Esophagus mucosa (tissue), 1 donor: ENCODE measurements at regions not wholly inside any gene's neighbourhood (a gene's known extent, or its start where the extent isn't known, plus 50 kb on each side); places are given as distances from the start of the nearest gene placed in this dataset.
"Not testable (repeated sequence)": the region's sequence is repeated elsewhere in the genome, so short reads cannot be mapped to it uniquely, and the experiment has no call there.

Source experiments
- ATAC-seq: fragments of 200-7000 bp; cut with Tn5 transposase; one replicate; pipeline ENCODE4 v1.9.1; 2020
- donor health status: DM: yes; HTN: yes; CAD: no.

DNA sequence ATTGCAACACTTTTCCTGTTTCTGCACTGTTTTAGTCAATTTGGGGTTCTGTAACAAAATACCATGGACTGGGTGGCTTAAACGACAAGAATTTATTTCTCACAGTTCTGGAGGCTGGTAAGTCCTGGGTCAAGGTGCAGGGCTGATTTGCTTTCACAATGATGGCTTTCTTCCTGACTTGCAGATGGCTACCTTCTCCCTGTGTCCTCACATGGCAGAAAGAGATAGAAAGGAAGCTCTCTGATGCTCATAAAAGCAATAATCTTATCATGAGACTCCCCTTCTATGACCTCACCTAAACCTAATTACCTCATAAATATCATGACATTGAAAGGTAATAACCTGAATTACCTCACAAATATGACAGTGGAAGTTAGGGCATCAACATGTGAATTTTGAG lies 511.5 kb upstream of the CITED2 start:
- ATAC-seq = no peak

DNA sequence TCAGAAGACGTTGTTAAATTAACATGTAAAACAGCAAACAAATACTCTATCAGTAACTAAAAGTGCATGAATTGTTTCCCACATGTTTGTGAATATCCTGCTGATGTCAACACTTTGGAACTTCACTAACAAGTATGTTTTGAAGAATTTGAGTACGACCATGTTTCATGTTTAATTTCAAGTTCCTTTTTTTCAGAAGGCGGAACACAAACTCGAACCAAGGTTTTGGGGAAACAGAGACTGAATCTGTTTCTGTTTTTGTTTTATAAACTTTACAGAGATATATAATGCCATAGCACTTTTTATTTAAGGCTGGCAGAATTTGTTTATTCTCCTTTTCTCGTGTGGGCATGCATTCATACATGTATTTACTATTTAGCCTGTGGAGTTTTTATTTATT lies 509.3 kb upstream of the CITED2 start:
- no peak for ATAC-seq

DNA sequence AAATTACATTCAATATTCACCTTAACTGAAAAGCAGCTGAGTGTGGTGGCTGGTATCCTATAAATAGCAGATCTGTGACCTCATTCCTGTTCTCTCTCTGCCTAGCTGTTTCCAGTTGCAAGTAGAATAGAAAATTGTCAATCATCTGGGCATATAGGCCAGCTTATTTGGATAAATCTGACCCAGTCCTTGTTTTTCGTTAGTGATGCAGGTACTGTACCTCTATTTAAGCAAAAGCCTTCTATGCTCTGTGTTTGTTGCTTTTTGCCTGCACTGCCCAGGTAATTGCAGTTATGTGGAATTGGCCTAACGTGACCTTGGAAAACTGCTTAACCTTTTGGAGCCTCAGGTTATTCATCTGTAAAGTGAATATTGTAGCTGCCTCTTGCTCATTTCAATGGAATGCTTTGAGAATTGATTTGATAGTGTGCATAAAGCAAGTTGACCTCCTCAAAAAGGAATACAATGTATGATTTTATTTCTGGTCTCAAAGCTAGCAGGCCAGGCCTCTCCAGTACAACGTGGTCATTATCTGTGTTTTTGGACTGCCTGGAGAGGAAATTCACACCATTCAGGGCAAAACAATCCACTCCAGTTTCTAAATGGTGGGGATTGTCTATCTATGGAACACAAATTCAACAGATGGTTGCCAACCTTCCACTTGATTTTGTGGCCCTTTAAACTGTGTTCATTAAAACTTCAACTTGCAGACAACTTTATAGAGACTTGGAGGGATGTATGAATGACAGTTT lies 508.7 kb upstream of the CITED2 start:
- no peak for ATAC-seq

DNA sequence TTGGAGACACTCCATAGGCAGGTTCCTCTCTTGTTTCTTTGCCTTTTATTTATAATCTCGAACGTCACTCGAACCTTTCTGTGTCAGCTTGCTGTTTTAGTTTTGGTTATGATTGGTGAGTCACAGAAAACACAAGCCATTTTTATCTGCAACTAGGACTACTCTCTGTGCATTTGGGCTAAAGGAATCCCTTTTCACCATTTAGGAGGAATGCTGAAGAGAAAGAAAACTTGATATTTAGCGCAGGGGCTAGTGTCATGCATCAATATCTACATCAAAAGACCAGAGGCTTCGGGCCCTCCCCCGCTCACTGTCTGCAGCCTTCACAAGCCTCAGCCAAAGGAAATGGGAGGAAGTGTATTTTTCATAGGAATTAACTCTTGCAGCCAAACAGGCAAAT lies 507.8 kb upstream of the CITED2 start:
- ATAC-seq = no peak

DNA sequence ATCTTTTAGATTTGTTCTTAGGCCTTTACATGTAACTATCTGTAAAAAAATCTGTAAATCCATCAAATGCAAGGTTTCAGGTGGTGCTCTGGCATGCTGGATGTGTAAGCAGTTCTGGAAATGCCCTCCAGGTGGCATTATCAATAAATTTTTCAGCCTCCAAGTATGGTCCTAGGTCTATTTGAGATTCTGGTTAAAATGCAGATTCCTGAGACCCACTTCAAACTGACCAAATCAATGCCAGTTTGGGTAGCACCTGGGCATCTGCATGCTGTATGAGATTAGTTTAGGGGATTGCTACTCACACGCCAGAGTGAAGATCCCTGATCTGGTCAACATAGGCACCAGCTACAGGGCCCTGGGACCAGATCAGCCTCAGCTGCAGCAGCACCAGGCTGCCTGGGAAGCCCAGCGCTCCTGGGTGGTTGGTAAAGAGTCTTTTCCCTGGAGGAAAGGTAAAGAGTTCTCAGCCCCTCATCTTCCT lies 507.3 kb upstream of the CITED2 start:
- ATAC-seq = peak; percentile 10

DNA sequence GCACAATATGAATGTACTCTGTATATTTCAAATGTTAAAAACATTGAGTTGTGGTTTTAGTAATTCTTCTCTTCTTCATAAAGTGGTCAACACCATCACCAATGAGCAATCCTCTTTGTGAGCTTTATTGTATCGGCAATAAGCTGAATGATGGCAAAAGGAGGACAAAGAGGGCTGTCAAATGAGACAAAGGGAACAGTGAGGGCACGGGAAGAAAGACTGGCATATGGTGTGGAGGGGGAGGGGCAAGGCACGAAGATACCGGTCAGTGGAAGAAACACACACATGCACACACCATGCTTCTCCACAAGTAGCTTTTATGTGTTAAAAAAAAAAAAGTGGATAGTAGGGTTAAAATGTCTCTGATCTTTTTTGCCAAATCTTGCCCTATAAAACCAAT lies 506.8 kb upstream of the CITED2 start:
- ATAC-seq = no peak

DNA sequence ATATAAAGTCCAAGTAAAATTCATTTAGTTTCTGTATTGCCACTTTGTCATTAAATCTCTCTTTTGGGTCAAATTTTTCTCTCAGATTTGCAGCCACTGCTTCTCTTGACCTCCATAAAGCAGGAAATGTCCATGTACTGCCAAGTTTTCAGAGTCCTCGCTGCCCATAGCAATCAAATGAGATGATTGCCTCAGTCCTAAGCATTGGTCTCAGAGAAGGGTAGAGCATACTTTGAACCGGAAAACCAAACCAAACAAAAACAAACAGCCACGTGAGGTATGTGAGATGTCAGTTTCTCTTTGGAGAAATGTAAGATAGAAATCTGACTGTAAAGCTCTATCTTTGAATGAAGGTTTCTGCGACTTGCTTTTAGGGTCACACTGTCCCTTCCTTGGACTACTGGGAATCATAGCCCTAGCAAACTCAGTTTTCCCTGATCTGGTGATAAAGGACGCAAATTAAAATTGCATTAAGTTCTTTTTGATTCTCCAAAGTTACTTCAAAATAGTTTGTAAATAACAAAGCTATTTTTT lies 505.4 kb upstream of the CITED2 start:
- ATAC-seq = no peak

DNA sequence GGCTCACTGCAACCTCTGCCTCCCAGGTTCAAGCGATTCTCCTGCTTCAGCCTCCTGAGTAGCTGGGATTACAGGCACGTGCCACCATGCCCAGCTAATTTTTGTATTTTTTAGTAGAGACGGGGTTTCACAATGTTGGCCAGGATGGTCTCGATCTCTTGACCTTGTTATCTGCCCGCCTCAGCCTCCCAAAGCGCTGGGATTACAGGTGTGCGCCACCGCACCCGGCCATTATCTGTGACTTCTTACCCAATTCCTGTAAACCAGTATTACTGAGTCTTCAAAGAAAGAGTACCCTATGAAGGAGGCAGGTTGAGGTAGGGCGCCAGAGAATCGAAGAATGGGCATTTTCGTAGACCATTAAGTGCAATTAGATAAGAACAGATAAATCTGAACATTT lies 504.8 kb upstream of the CITED2 start:
- not testable (repeated sequence) for ATAC-seq

DNA sequence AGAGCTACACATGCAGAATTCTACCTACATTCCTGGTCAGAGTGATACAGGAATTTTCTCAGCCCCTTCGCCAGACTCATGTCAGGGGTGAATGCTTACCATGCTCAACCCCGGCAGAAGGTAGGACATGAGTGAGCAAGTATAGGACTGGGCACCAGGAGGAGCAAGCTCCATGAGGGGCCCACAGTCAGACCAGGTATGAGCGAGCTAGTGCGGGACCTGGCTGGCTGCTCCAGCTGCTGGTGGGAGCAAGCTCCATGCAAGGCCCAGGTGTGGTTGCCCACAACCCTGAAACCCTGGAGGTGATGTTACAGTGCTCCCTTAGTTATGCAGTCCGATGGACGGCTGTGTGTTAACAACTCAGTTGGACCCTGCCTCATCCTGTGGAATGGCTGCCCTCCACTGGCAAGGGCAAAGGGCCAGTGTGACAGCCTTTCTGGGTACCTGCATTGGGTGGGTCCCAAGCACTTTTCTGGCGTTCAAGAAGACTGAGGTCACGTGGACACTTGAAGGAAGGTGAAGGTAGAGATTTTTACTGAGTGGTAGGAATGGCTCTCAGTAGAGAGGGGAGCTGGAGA lies 503.5 kb upstream of the CITED2 start:
- ATAC-seq = no peak

DNA sequence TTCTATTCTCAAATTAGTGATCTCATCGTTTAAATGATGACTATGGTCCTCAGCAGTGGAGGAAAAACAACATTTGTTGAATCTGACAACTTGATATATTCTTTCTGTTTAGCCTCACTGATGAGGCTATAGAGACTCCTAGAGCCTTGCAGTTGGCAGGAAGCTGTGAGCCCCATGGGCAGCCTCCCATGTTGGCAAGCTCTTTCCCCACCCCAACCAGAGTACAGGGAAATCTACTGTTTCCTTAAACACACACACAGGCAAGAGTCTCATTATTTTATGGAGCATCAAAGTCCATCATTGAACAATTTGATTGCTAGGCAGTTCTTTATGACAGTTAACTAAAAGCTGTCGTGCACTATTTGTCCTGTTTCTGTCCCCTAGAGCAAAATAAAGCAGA lies 498.2 kb upstream of the CITED2 start:
- ATAC-seq = no peak

DNA sequence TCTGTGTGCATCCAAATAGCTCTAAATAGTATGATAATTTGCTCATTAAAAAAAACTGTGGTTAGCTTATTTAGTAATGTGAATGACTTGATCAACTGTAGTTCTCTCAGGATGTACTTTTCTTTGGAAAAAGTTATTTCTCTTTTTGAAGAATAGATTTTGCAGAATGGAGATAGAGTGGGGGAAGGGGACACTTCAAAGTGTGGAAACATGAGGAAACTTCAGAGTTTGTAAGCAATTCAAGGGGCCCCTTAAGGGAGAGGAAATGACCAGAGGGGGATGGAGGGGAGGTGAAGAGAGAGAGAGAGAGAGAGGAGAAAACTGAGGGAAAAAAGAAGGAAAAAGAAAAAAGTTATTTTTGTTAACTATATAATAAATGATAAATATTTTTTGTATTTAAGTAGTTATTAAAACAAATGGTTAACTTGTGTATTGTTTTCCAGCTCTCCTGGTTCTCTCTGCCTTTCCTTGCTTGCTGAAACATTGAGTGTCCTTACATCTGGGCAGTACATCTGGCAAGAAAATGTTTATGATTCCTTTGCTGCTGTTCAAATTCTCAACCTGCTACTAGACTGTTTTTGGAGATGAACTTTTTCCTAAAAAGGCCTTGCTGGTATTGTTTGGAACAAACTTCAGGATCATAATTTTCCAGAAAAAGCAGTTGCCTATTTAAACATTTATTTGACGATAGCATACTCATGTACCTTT lies 497.5 kb upstream of the CITED2 start:
- ATAC-seq = no peak

DNA sequence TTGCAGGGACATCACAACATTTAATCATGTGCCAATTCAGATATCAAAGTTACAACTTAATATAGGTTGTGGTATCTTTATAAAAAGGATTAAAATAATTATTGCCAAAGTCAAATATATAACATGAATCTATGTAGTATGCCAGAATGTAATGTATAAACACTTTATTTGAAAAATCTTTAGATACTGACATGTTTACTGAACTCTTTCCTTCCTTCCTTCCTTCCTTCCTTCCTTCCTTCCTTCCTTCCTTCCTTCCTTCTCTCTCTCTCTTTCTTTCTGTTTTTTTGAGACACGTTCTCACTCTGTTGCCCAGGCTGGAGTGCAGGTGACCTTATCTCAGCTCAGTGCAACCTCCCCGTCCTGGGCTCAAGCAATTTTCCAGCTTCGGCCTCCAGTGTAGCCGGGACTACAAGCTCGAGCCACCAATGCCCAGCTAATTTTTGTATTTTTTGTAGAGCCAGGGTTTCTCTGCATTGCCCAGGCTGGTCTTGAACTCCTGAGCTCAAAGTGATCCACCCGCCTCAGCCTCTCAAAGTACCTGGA lies 496.8 kb upstream of the CITED2 start:
- no peak for ATAC-seq

DNA sequence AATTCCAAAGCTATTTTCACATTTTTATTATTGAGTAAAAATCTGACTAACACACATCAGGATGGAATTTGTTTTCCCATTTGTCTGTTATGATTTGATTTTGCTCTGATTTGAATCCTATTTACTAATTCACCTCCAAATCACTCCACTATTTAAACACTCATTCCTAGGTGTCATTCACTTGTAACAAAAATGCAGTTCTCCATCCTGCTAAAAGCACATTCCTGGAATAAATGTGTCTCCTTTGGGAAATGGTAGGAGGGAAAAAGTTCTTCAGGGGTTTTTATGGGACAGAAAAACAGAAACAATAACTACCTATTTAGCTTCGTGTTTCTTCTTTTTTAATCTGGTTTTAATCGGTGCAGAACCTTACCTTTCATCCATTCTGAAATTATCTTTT lies 494.1 kb upstream of the CITED2 start:
- ATAC-seq = no peak

DNA sequence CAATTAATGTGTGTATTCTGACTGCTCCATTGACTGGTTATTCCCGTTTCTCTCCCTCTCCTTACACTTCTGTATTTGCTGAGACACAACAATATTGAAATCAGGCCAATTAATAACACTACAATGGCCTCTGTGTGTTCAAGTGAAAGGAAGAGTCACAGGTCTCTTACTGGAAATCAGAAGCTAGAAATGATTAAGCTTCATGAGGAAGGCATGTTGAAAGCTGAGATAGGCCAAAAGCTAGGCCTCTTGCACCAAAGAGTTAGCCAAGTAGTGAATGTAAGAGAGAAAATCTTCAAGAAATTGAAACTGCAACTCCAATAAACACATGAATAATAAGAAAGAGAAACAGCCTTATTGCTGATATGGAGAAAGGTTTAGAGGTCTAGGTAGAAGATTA lies 489.5 kb upstream of the CITED2 start:
- no peak for ATAC-seq

DNA sequence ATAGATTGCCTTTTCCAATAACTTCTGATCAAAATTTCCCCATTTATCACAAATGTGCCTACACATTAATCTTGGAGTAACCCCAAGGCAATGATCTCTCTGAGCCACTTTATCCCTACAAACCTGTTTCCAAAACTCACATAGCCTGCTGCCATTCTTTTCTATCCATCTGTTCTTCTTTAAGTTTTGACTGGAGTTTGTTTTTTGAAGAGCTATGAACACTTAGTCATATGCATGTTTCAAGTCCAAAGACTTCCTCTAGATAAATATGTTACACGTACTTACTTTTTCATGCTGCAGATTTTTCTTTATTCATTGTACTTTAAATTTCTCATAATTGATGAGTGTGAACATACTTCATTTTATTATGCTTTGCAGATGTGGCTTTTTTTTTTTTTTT lies 488.9 kb upstream of the CITED2 start:
- ATAC-seq = no peak

DNA sequence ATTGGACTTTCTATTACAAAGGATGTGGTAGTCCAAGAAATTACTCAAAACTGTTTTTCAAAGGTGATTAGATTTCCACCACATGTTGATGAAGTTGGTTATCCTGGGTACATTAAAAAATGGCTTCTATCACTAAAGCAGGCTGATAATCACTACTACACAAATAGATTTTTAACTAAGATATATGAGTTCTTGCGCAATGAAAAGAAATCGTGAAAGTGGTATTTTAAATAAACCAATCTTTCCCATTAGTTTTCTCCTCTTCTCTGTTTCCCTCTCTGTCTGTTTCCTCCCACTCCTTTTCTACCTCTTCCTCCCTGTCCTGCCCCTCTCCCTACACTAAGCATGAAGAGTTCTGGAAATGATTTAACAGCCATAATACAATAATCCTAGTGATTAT lies 487.9 kb upstream of the CITED2 start:
- ATAC-seq = no peak

DNA sequence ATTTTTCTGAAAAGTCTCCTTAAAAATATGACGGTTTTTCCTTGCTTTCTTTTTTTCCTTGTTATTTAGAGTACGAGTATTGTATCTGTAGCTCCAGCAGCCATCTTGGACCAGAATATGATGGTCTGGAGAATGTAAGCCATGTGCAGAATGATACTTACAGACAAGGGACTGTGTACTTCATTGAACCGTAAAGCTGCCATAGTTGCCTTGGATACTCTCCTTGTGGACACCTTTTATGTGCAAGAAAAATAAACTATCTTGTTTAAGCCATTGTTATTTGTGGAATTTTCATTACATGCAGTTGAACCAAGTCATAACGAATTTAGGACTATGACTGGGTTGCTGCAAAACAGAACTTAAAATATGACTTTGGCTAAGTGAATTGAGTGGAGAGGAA lies 485.8 kb upstream of the CITED2 start:
- no peak for ATAC-seq

DNA sequence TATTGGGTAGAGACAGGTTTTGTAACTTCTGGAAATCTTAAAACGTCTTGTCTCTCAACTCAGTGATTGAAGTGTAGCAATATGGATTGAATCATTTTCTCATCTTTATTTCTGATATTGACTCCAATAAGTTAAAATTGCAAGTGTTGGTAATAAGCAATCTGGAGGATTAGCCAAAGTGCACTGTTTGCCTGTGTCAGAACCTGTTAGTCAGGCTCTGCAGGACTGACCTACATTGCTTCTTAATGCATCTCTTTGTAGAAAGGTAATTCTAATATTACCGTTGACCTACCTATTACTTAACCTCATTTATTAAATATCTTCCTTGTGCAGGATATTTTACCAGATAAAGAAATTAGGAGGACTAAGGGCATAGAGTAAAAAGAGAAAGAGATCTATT lies 484.0 kb upstream of the CITED2 start:
- peak; percentile 77 for ATAC-seq

DNA sequence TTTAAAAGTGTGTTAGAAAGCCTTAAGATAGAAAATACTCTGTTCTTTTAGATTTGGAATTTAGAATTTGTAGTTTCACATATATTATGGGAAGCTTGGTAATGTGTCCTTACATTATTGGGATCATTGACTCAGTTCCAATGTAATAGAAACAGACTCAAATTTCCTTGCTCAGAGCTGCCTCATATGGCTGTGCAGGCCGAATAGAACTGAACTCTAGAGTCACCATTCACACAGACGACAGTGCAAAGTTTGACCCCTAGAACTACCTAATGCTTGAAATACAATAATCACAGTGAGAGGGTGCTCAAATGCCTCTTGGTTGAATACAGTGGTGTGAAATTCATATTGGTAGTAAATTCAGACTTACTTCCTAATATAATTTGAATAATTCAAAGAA lies 482.7 kb upstream of the CITED2 start:
- ATAC-seq = no peak

DNA sequence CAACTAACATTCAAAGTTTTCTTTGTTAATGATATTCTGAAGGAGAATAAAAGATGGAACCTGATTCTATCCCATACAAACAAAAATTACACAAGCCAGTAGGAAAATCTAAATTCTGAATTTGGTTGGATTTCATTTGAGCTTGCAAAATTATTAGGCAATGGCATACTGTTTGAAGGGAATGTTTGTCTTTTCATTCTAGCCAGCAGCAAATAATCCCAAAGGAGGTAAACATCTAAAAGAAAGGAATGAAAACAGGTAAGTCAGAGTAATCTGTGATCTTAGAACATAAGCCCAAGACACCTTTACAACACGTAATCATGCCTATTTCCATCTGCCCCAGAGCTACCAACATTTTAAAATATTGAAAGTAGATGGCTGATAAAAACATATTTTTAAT lies 482.1 kb upstream of the CITED2 start:
- no peak for ATAC-seq

DNA sequence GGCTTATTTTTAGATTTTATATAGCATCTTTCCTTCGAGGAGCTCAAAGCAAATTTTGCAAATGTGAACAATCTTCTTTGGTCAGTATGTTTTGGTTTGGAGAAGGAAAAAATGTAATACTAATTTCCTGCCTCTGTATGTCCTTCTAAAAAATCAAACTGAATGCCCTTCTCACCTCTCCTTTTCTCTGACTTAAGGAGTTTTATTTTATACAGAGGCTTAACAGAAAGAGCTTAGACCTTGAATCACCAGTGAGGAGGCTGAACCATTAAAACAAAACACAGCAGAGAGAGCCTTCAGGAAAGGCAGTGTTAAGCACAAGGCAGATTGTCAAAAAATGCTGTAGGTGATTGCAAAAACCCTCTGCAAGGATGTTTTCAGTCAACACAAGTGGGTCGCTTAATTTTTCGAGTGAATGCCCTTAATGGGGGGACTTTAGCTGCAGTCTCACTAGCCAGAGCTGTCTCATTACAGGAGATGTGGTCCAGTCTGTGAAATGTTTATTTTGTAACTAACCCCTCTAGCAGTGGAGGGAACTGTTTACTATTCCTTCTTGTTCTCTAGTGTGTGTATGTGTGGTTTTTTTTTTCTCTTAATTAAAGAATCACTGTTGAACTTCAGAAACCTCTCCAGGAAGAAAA lies 481.3 kb upstream of the CITED2 start:
- no peak for ATAC-seq

DNA sequence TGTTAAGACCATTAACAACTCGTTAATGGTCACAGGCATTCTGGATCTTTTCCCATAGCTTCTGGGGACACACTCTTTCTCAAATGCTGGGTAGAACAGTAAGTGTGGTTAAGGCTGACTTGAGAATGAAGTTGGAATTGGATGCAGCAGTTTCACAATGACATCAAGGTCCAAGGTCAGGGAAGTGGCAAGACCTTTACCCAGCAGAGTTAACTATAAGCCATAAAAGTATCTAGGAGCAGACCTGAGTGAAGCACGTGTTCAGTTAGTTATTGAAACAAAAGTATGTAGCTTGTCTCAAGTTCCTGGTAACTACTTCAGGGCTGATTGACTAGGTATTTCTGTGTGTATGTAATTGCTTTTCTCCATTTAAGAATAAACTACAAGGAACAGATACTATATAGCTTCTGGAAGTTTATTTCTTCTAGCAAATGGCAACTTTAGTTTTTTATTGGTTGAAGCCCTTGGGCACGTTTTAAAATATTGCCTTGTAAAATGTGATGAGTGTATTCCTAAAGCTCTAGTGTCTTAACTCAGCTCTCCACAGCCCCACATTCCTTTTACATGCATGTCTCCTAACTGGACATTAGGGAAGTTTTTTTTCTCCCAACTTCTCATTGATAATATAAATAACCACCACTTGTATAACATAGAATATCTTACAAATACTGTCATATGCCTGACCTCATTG lies 479.0 kb upstream of the CITED2 start:
- ATAC-seq = no peak
